ENCODE measurements at regions not wholly inside any gene's neighbourhood (a gene's known extent, or its start where the extent isn't known, plus 50 kb on each side); places are given as distances from the start of the nearest gene placed in this dataset.

GRCh38 chr10:123373591-123373990, 219.4 kb downstream of the BUB3 start:
- TF ChIP-seq CTCF (IDR thresholded peaks at IDR 0.05), result no peak
- Histone ChIP-seq H3K4me3 (no peak overlapping the region), H3K27ac (no peak overlapping the region), H3K27me3 (ENCODE audit: insufficient read depth in 3 of 3, low read length in 2 of 3) (no peaks in the 10 kb centered on the region), H3K4me1 (no peaks in the 10 kb centered on the region), H3K36me3 (ENCODE audit: insufficient read depth in 1 of 2, low read depth in 1 of 2) (no peaks in the 10 kb centered on the region), H3K9me3 (no peaks in the 10 kb centered on the region)
- intact Hi-C loops (cut with DNase I), result no loop called here
- WGBS, 3 donors, result 49 to 60% (median 49%) methylated on average over 6 of the region's 6 CpGs
- DNase-seq (no peak), ATAC-seq (no peak)

GRCh38 chr10:123375097-123375496, 220.9 kb downstream of the BUB3 start:
- Histone ChIP-seq H3K27me3 (ENCODE audit: insufficient read depth in 3 of 3, low read length in 2 of 3) (no peaks in the 10 kb centered on the region), H3K36me3 (ENCODE audit: insufficient read depth in 1 of 2, low read depth in 1 of 2) (no peaks in the 10 kb centered on the region), H3K4me3 (no peak overlapping the region), H3K27ac (no peak overlapping the region), H3K4me1 (no peaks in the 10 kb centered on the region), H3K9me3 (no peaks in the 10 kb centered on the region)
- no peak for DNase-seq
- TF ChIP-seq CTCF (IDR thresholded peaks at IDR 0.05), result no peak
- intact Hi-C loops (cut with DNase I), result no loop called here
- 73 to 80% (median 76%) methylated on average over 3 of the region's 3 CpGs for WGBS, 3 donors
- no peak for ATAC-seq

GRCh38 chr10:123375738-123376137, 221.5 kb downstream of the BUB3 start:
- Histone ChIP-seq H3K36me3 (ENCODE audit: insufficient read depth in 1 of 2, low read depth in 1 of 2) (no peaks in the 10 kb centered on the region), H3K27ac (no peak overlapping the region), H3K4me1 (no peaks in the 10 kb centered on the region), H3K4me3 (no peak overlapping the region), H3K27me3 (ENCODE audit: insufficient read depth in 3 of 3, low read length in 2 of 3) (no peaks in the 10 kb centered on the region), H3K9me3 (no peaks in the 10 kb centered on the region)
- 58 to 70% (median 67%) methylated on average over 1 of the region's 1 CpG for WGBS, 3 donors
- ATAC-seq, result no peak
- DNase-seq, result no peak
- intact Hi-C loops (cut with DNase I), result no loop called here
- TF ChIP-seq CTCF (IDR thresholded peaks at IDR 0.05), result no peak

GRCh38 chr10:123377883-123378282, 223.7 kb downstream of the BUB3 start:
- no peak for TF ChIP-seq CTCF (IDR thresholded peaks at IDR 0.05)
- intact Hi-C loops (cut with DNase I), result no loop called here
- ATAC-seq (no peak), DNase-seq (no peak)
- no peaks in the 10 kb centered on the region for H3K36me3 ChIP-seq (ENCODE audit: insufficient read depth in 1 of 2, low read depth in 1 of 2)
- no peak overlapping the region for H3K4me3 ChIP-seq
- no peaks in the 10 kb centered on the region for H3K9me3 ChIP-seq
- no peaks in the 10 kb centered on the region for H3K27me3 ChIP-seq (ENCODE audit: insufficient read depth in 3 of 3, low read length in 2 of 3)
- WGBS, 3 donors, result 26 to 35% (median 33%) methylated on average over 8 of the region's 8 CpGs
- no peak overlapping the region for H3K27ac ChIP-seq
- no peaks in the 10 kb centered on the region for H3K4me1 ChIP-seq

- no peak overlapping the region for H3K4me3 ChIP-seq
- intact Hi-C loops (cut with DNase I), result no loop called here
Measured at GRCh38 chr10:123378302-123378701, 224.1 kb downstream of the BUB3 start.

More at GRCh38 chr10:123378302-123378701, 224.1 kb downstream of the BUB3 start:
- no peak for ATAC-seq
- 94 to 100% (median 94%) methylated on average over 2 of the region's 2 CpGs for WGBS, 3 donors
- DNase-seq, result no peak
- H3K36me3 ChIP-seq (ENCODE audit: insufficient read depth in 1 of 2, low read depth in 1 of 2), result no peaks in the 10 kb centered on the region
- no peaks in the 10 kb centered on the region for H3K4me1 ChIP-seq
- TF ChIP-seq CTCF (IDR thresholded peaks at IDR 0.05), result no peak
- no peak overlapping the region for H3K27ac ChIP-seq
- H3K9me3 ChIP-seq, result no peaks in the 10 kb centered on the region
- H3K27me3 ChIP-seq (ENCODE audit: insufficient read depth in 3 of 3, low read length in 2 of 3), result no peaks in the 10 kb centered on the region
